Astrocyte (in vitro differentiated cells and primary cell): ENCODE measurements at regions not wholly inside any gene's neighbourhood (a gene's known extent, or its start where the extent isn't known, plus 50 kb on each side); places are given as distances from the start of the nearest gene placed in this dataset.

Experiments
- CTCF ChIP-seq: IDR thresholded peaks from 2 replicates; pipeline ENCODE4 v1.5.1; 2011; ENCODE audit warnings: low read depth, mild to moderate bottlenecking, inconsistent platforms, low read length, moderate library complexity; ENCODE audit not compliant: insufficient read depth
- EZH2 ChIP-seq: IDR thresholded peaks from 2 replicates; pipeline ENCODE4 v1.6.1; 2012; ENCODE audit warnings: mild to moderate bottlenecking, low read length, inconsistent platforms; ENCODE audit not compliant: insufficient read depth

- TF ChIP-seq CTCF, result no peak
- TF ChIP-seq EZH2, result no peak
These were observed 221.3 kb upstream of the TRPC4 start for GRCh38 chr13:38090913-38091312.
